Osteocyte (in vitro differentiated cells): ENCODE measurements at regions not wholly inside any gene's neighbourhood (a gene's known extent, or its start where the extent isn't known, plus 50 kb on each side); places are given as distances from the start of the nearest gene placed in this dataset.

ENCODE experiments used
- DNase-seq: peaks from one replicate; pipeline ENCODE4 v3.0.0; 2021; ENCODE audit warnings: mixed read lengths; ENCODE audit not compliant: unreplicated experiment; ENCODE audit errors: extremely low spot score
- H3K27ac Mint-ChIP-seq: one replicate; pipeline ENCODE4 v1.8.0; 2021; ENCODE audit warnings: mild to moderate bottlenecking, mixed read lengths; ENCODE audit not compliant: unreplicated experiment
- H3K27me3 Mint-ChIP-seq: one replicate; pipeline ENCODE4 v1.8.0; 2021; ENCODE audit warnings: mixed read lengths; ENCODE audit not compliant: unreplicated experiment
- H3K36me3 Mint-ChIP-seq: one replicate; pipeline ENCODE4 v1.8.0; 2021; ENCODE audit warnings: mixed read lengths; ENCODE audit not compliant: unreplicated experiment
- H3K4me1 Mint-ChIP-seq: one replicate; pipeline ENCODE4 v1.8.0; 2021; ENCODE audit warnings: mixed read lengths; ENCODE audit not compliant: unreplicated experiment
- H3K4me3 Mint-ChIP-seq: one replicate; pipeline ENCODE4 v1.8.0; 2021; ENCODE audit warnings: mild to moderate bottlenecking, moderate library complexity, mixed read lengths; ENCODE audit not compliant: unreplicated experiment
- H3K9me3 Mint-ChIP-seq: one replicate; pipeline ENCODE4 v1.8.0; 2021; ENCODE audit warnings: mixed read lengths; ENCODE audit not compliant: unreplicated experiment
- CTCF ChIP-seq: fragments of 200-600 bp; sonication (generic); IDR thresholded peaks from 2 replicates; pipeline ENCODE4 v1.5.0; 2021; ENCODE audit warnings: antibody characterized with exemption, mild to moderate bottlenecking, moderate library complexity

GRCh38 chr13:39200249-39200910, 162.1 kb downstream of the NHLRC3 start:
- Mint-ChIP-seq H3K27me3 (no peaks in the 10 kb centered on the region), H3K9me3 (no peaks in the 10 kb centered on the region), H3K4me3 (no peak overlapping the region), H3K27ac (no peak overlapping the region), H3K36me3 (no peaks in the 10 kb centered on the region), H3K4me1 (peaks cover 3% of the 10 kb centered on the region)
- no peak for TF ChIP-seq CTCF
- DNase-seq, result no peak

- H3K27ac Mint-ChIP-seq, result no peak overlapping the region
- H3K4me1 Mint-ChIP-seq, result peaks cover 3% of the 10 kb centered on the region
- H3K36me3 Mint-ChIP-seq, result no peaks in the 10 kb centered on the region
- no peak for TF ChIP-seq CTCF
- DNase-seq, result no peak
- no peaks in the 10 kb centered on the region for H3K9me3 Mint-ChIP-seq
- H3K4me3 Mint-ChIP-seq, result no peak overlapping the region
- H3K27me3 Mint-ChIP-seq, result no peaks in the 10 kb centered on the region
Measured at GRCh38 chr13:39201180-39201579, 162.9 kb downstream of the NHLRC3 start.

GRCh38 chr13:39202746-39203145, 164.5 kb downstream of the NHLRC3 start:
- no peak for DNase-seq
- no peak overlapping the region for H3K4me3 Mint-ChIP-seq
- TF ChIP-seq CTCF, result no peak
- H3K9me3 Mint-ChIP-seq, result no peaks in the 10 kb centered on the region
- H3K27me3 Mint-ChIP-seq, result no peaks in the 10 kb centered on the region
- no peaks in the 10 kb centered on the region for H3K36me3 Mint-ChIP-seq
- H3K4me1 Mint-ChIP-seq, result peaks cover 3% of the 10 kb centered on the region
- H3K27ac Mint-ChIP-seq, result no peak overlapping the region

GRCh38 chr13:39208636-39209035, 170.4 kb downstream of the NHLRC3 start:
- DNase-seq, result no peak
- no peak for TF ChIP-seq CTCF
- Mint-ChIP-seq H3K27ac (no peak overlapping the region), H3K36me3 (peaks cover 2% of the 10 kb centered on the region), H3K4me3 (no peak overlapping the region), H3K4me1 (peaks cover 2% of the 10 kb centered on the region), H3K27me3 (peaks cover 6% of the 10 kb centered on the region), H3K9me3 (no peaks in the 10 kb centered on the region)

- H3K4me1 Mint-ChIP-seq, result peaks cover 2% of the 10 kb centered on the region
- no peak for TF ChIP-seq CTCF
- no peaks in the 10 kb centered on the region for H3K9me3 Mint-ChIP-seq
- no peak overlapping the region for H3K27ac Mint-ChIP-seq
- no peak overlapping the region for H3K4me3 Mint-ChIP-seq
- peaks cover 2% of the 10 kb centered on the region for H3K36me3 Mint-ChIP-seq
- peaks cover 6% of the 10 kb centered on the region for H3K27me3 Mint-ChIP-seq
- DNase-seq, result no peak
Measured at GRCh38 chr13:39209731-39210531, 171.7 kb downstream of the NHLRC3 start.
